Stimulated activated CD8-positive, alpha-beta memory T cell treated with anti-CD3 and anti-CD28 coated beads, Interleukin-12 subunit alpha, Interleukin-12 subunit beta, amount 100 ng/mL, for 1 hour (primary cell): ENCODE measurements at regions not wholly inside any gene's neighbourhood (a gene's known extent, or its start where the extent isn't known, plus 50 kb on each side); places are given as distances from the start of the nearest gene placed in this dataset.
"Not testable (repeated sequence)": the region's sequence is repeated elsewhere in the genome, so short reads cannot be mapped to it uniquely, and the experiment has no call there.

Experiments used
- DNase-seq: peaks from one replicate; pipeline ENCODE4 v3.0.0-alpha.2; 2020; ENCODE audit warnings: low read depth

- no peak for DNase-seq
These were observed 65.5 kb downstream of the VCX2 start for GRCh38 chrX:8105531-8105930.

- no peak for DNase-seq
These were observed 67.4 kb downstream of the VCX2 start for GRCh38 chrX:8103655-8104054.

- no peak for DNase-seq
These were observed 79.6 kb downstream of the VCX2 start for GRCh38 chrX:8091510-8091909.

GRCh38 chrX:8090906-8091305 is 80.2 kb downstream of the VCX2 start:
- no peak for DNase-seq

GRCh38 chrX:8090482-8090881 is 80.6 kb downstream of the VCX2 start:
- no peak for DNase-seq

- no peak for DNase-seq
These were observed 81.9 kb downstream of the VCX2 start for GRCh38 chrX:8089141-8089540.

- no peak for DNase-seq
These were observed 87.1 kb downstream of the VCX2 start for GRCh38 chrX:8084006-8084405.

GRCh38 chrX:8083286-8083685 is 87.8 kb downstream of the VCX2 start:
- no peak for DNase-seq

GRCh38 chrX:8075636-8076035 is 95.4 kb downstream of the VCX2 start:
- no peak for DNase-seq

GRCh38 chrX:8067754-8068462 is 103.2 kb downstream of the VCX2 start:
- DNase-seq: no peak

GRCh38 chrX:8052909-8053308 is 118.2 kb downstream of the VCX2 start:
- DNase-seq: no peak

GRCh38 chrX:8049827-8050226 is 121.2 kb downstream of the VCX2 start:
- no peak for DNase-seq

GRCh38 chrX:8048466-8048865 is 121.3 kb upstream of the PNPLA4 start:
- no peak for DNase-seq

- no peak for DNase-seq
These were observed 117.7 kb upstream of the PNPLA4 start for GRCh38 chrX:8044947-8045346.

- no peak for DNase-seq
These were observed 116.3 kb upstream of the PNPLA4 start for GRCh38 chrX:8043546-8043945.

GRCh38 chrX:8043121-8043520 is 115.9 kb upstream of the PNPLA4 start:
- no peak for DNase-seq

GRCh38 chrX:8042304-8042703 is 115.1 kb upstream of the PNPLA4 start:
- DNase-seq: no peak

GRCh38 chrX:8039711-8040110 is 112.5 kb upstream of the PNPLA4 start:
- DNase-seq: not testable (repeated sequence)

- DNase-seq: no peak
These were observed 110.6 kb upstream of the PNPLA4 start for GRCh38 chrX:8037593-8038348.

GRCh38 chrX:8036914-8037313 is 109.7 kb upstream of the PNPLA4 start:
- no peak for DNase-seq

GRCh38 chrX:8034058-8034457 is 106.8 kb upstream of the PNPLA4 start:
- DNase-seq: no peak

GRCh38 chrX:8033175-8033574 is 106.0 kb upstream of the PNPLA4 start:
- no peak for DNase-seq

- DNase-seq: no peak
These were observed 103.1 kb upstream of the PNPLA4 start for GRCh38 chrX:8030361-8030760.

GRCh38 chrX:8027827-8028226 is 100.6 kb upstream of the PNPLA4 start:
- DNase-seq: no peak
